GM19035 (cell line): ENCODE measurements at regions not wholly inside any gene's neighbourhood (a gene's known extent, or its start where the extent isn't known, plus 50 kb on each side); places are given as distances from the start of the nearest gene placed in this dataset.
"Not testable (repeated sequence)": the region's sequence is repeated elsewhere in the genome, so short reads cannot be mapped to it uniquely, and the experiment has no call there.

Experiments
- ATAC-seq: cut with Tn5 transposase; IDR thresholded peaks from one replicate; pipeline ENCODE4 v1.9.1; 2021; ENCODE audit not compliant: unreplicated experiment

- ATAC-seq = no peak
These were observed 49.9 kb upstream of the GAS1 start for GRCh38 chr9:86997156-86997555.

GRCh38 chr9:86997951-86998350, 50.6 kb upstream of the GAS1 start:
- no peak for ATAC-seq

DNA sequence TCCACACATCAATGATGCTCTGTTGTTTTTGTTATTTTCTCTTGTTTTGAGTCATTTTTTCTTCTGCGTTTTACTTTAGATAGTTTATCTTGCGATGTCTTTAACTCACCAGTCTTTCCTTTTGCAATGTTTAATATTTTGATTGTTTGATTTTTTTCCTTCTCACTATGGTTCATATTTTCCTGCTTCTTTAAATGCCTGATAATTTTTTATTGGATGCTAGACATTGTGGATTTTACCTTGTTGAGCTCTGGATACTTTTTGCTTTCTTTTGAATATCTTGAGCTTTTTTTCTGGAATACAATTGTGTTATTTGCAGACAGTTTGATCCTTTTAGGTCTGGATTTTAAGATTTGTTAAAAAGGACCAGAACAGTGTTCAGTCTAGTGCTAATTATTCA, 55.2 kb upstream of the GAS1 start:
- no peak for ATAC-seq

DNA sequence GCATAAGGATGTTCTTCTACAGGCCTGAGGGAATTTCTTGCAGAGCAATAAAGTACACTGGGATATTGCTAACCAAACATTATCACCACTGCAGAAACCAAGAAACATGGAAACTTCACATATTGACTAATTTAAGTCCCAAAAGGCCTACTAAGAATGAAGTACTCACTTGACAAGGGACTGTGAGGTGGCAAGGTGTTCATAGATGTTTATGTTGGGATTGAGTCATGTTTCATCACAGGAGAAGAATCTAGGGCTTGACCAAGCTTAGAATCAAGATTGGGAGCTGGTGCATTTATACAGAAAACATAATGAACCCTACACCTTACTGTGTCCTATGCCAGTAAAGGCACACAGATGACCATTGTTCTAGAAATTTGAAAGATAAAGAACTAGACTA, 56.7 kb upstream of the GAS1 start:
- no peak for ATAC-seq

- no peak for ATAC-seq
These were observed 59.6 kb upstream of the GAS1 start for GRCh38 chr9:87006956-87007355.

DNA sequence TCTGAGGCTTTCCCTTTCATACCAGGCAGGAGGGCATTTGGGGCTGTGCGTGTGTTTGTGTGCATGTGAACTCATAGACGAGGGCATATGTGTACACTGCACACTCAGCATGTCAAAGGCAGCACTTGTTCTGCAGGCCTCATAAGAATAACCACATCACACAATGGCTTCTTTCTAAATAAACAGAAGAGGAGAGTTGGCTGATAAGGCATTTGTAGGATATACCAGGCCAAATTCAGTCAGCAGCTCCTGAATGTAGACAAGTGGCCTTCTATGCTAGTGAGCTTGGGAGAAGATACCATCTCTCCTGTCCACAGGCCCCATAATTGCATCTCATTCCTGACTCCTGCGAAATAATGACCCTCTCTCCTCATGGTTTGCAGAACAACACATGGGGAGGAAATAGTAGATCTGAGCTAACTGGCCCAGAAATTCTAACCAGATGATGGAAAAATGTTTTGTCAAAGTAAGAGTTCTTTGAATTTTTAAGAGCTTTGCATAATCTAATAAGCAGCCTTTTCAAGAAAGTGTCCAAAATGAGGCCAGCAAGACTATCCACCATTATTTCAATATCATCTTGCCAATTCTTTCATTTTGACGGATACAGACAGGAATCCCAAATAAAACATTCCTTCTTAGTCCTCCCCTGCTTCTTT, 60.5 kb upstream of the GAS1 start:
- ATAC-seq = no peak

- ATAC-seq = no peak
These were observed 61.4 kb upstream of the GAS1 start for GRCh38 chr9:87008667-87009066.

- ATAC-seq = no peak
These were observed 63.3 kb upstream of the GAS1 start for GRCh38 chr9:87010626-87011025.

DNA sequence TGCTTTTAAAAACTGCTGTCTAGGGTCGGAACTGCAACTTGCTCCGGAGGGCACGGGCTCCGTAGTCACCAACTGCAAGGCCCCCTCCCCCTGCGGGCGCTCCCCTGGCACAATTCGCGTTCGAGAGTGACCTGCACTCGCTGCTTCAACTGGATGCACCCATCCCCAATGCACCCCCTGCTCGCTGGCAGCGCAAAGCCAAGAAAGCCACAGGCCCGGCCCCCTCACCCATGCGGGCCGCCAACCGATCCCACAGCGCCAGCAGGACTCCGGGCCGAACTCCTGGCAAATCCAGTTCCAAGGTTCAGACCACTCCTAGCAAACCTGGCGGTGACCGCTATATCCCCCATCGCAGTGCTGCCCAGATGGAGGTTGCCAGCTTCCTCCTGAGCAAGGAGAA, 64.2 kb upstream of the GAS1 start:
- no peak for ATAC-seq

- no peak for ATAC-seq
These were observed 66.2 kb upstream of the GAS1 start for GRCh38 chr9:87013490-87013889.

DNA sequence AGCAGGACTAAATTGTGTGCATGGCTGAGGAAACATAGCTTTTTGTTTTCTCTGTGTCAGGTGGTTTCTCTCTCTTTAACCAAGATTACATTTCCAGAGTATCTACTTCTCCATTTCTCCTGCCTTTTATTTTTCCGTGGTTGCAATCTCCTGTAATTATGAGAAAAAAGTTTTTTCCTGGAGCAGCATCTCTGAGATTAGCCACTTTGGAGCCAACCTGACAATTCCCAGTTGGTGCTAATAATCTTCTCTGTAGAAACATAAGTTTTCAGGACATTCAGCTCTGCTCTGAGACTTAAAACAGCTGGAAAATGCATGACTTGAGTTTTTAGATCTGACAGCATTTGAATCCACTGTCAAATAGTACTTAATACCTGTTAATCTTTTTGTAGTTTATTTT, 67.1 kb upstream of the GAS1 start:
- no peak for ATAC-seq

GRCh38 chr9:87016681-87017080, 69.4 kb upstream of the GAS1 start:
- ATAC-seq = no peak

DNA sequence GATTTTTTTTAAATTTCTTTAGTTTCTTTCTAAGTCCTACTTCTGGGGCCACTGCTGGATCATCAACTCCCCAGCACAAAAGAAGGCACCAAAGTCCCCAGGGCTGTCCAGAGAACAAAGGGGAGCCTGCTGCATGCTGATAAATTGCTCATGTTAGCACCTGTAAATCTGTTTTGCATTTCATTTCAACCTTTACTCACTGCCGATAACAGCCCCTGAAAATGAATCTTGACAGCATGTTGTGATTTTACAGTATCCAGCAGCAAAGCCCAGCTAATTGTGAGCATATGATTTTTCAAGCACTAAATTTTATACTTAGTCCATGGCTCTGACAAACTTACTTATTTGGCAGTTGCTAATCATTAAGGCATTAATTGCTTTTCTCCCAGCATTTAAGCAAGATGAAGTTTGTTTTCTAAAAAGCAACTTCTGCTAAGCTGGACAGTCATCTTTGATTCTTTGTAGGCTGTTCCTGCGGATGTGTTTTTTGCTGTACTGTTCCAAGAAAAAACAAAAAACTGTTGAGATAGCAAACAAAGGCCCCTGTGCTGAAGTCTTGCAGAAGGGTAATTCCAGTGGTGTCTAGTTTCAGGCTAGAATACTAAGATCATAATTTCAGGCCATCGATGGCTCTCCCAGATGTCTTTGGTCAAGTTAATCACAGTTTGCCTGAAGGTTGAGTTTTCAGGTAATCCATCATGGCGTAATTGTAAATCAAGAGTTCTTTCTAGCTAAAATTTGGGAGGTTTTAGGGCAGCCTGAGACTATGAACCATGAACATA, 73.1 kb upstream of the GAS1 start:
- no peak for ATAC-seq

DNA sequence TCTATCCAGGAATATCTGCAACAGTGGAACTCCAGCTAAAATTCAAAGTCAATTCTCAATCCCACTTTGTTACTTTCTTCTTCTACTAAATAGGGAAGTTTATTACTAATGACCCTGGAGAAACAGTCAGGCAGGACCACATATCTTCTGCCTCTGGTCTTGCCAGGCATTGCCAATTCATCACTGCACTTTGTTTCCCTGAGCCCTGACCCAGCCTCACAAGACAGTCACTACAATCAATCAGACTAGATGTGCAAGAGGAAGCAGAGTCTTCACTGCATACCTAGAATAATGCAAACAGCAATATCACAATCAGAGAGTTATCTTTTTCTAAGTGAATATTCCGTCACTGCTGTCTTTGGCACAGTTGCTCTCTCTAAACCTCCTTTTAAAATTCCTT, 74.9 kb upstream of the GAS1 start:
- ATAC-seq = no peak

- no peak for ATAC-seq
These were observed 78.9 kb upstream of the GAS1 start for GRCh38 chr9:87026204-87026603.

DNA sequence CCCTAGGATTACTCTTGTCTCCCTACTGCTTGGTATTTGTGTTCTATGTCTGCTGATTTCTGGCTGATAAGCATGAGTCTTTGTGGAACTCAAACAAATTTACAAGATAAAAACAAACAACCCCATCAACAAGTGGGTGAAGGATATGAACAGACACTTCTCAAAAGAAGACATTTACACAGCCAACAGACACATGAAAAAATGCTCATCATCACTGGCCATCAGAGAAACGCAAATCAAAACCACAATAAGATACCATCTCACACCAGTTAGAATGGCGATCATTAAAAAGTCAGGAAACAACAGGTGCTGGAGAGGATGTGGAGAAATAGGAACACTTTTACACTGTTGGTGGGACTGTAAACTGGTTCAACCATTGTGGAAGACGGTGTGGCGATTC, 81.5 kb upstream of the GAS1 start:
- not testable (repeated sequence) for ATAC-seq

DNA sequence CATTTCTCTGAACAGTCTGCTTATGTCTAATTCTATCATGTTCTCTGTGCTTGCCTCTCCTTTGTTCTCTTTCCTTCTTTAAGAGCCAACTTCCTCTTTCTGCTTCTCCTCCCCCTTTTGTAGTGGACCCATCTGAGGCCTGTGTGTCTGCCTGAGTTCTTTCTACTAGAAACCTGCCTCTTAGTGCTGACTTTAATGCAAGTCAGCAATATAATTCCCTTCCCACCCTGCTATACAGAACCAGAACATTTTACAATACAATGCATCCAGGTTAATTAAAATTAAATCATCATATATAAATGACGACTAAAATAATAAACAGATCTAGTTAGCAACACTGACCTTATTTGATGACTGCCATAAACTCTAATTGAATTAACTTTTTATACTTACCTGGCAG, 82.6 kb upstream of the GAS1 start:
- ATAC-seq = no peak

DNA sequence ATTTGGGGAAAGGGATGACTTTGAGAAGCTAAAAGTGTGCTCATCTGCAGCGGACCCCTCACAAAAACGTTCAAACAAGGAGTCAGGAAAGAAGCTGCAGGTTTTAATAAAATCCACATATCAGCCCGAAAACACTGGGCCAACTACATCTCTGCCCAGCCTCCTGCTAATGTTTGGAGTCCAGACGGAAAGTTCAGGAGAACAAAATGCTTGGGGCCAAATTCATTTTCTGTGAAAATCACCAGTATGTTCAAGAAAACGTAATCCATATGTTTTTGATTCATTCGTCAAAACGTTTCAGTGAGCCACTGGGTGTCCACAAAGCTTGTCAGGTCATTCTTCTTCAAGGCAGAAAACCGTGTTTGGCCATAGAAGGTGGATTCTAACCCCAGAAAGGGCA, 87.5 kb upstream of the GAS1 start:
- ATAC-seq = no peak

GRCh38 chr9:87035879-87036278, 88.6 kb upstream of the GAS1 start:
- no peak for ATAC-seq

DNA sequence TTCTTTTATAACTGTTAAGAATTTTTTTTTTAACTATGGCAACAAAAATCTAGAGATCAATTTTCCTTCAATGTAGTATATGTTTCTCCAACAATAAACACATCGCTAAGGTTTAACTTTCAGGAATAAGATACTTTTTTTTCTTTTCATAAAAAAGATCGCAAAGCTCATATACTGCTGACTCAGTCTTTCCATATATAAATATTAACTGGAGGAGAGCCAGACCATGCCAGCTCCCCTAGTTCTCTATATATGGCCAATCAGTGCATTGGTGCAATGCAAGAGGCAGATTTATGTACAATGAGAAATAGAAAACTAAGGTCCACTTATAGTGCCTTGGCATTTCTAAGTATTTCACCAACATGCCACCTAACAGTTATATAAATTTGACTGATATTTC, 89.2 kb upstream of the GAS1 start:
- no peak for ATAC-seq

GRCh38 chr9:87039809-87040392, 92.6 kb upstream of the GAS1 start:
- no peak for ATAC-seq

- ATAC-seq = no peak
These were observed 93.2 kb upstream of the GAS1 start for GRCh38 chr9:87040410-87041009.
